ENCODE measurements at regions not wholly inside any gene's neighbourhood (a gene's known extent, or its start where the extent isn't known, plus 50 kb on each side); places are given as distances from the start of the nearest gene placed in this dataset.

DNA sequence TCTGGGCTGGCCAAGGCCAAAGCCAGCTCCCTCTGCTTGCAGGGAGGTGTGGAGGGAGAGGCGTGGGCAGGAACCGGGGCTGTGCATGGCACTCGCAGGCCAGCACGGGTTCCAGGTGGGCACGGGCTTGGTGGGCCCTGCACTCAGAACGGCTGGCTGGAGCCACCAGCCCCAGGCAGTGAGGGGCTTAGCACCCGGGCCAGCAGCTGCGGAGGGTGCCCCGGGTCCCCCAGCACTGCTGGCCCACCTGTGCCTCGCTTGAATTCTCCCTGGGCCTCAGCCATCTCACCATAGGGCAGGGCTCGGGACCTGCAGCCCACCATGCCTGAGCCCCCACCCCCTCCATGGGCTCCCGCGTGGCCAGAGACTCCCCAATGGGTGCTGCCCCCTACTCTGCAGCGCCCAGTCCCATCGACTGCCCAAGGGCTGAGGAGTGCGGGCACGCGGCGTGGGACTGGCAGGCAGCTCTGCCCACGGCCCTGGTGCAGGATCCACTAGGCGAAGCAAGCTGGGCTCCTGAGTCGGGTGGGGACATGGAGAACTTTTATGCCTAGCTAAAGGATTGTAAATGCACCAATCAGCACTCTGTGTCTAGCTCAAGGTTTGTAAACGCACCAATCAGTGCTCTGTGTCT lies 193.9 kb downstream of the LARP7 start:
- ChIA-PET CTCF (ENCODE audit: low intra/inter-chr PET ratio) (no interaction called here), POLR2A (no interaction called here)
- WGBS (ENCODE audit: insufficient coverage, low coverage, missing lambda C conversion rate), result 4% methylated on average over 20 of the region's 23 CpGs
- DNase-seq (ENCODE audit: extremely low read depth in 1 of 4, low spot score in 3 of 4) (no peak), ATAC-seq (no peak), FAIRE-seq (no peak)
- TF ChIP-seq FIP1L1 (IDR thresholded peaks at IDR 0.05; ENCODE audit: low read depth, low read length, poor library complexity, severe bottlenecking), result no peak
- no peak for TF ChIP-seq COPS2 (conservative IDR thresholded peaks at IDR 0.05)
- no peak for TF ChIP-seq PHF21A (IDR thresholded peaks at IDR 0.05; ENCODE audit: borderline replicate concordance, low read depth)
- Histone ChIP-seq H3K27ac (ENCODE audit: extremely low read depth, low read depth, low read length) (no peak overlapping the region), H3K36me3 (ENCODE audit: control insufficient read depth, insufficient read depth, low read length) (no peaks in the 10 kb centered on the region), H3K27me3 (ENCODE audit: control insufficient read depth in 2 of 2, insufficient read depth in 2 of 2, low read length in 2 of 2) (no peaks in the 10 kb centered on the region), H3K4me2 (ENCODE audit: insufficient read depth, low read length) (no peak overlapping the region), H3K9me3 (replicated peaks; ENCODE audit: control insufficient read depth, insufficient read depth, low read depth, low read length) (no peaks in the 10 kb centered on the region), H3K9ac (ENCODE audit: insufficient read depth in 1 of 2, low read depth in 2 of 2, low read length in 2 of 2) (no peak overlapping the region), H3K79me2 (ENCODE audit: control insufficient read depth, insufficient read depth, low read length) (no peaks in the 10 kb centered on the region), H3K4me1 (replicated peaks in 1 of 2; ENCODE audit: control insufficient read depth in 2 of 2, insufficient read depth in 2 of 2, low read length in 2 of 2) (no peaks in the 10 kb centered on the region), H3K4me3 (no peak overlapping the region), H4K20me1 (replicated peaks; ENCODE audit: control insufficient read depth, insufficient read depth, low read length) (no peaks in the 10 kb centered on the region), H3K9me1 (ENCODE audit: control insufficient read depth, insufficient read depth, low read length) (no peaks in the 10 kb centered on the region), H2AFZ (ENCODE audit: low read depth, low read length) (no peak overlapping the region)
- intact Hi-C loops (cut with micrococcal nuclease) (no loop called here), in situ Hi-C loops (cut with MboI) (no loop called here)
- no TSS peak for BruUV-seq (replicated peaks)

DNA sequence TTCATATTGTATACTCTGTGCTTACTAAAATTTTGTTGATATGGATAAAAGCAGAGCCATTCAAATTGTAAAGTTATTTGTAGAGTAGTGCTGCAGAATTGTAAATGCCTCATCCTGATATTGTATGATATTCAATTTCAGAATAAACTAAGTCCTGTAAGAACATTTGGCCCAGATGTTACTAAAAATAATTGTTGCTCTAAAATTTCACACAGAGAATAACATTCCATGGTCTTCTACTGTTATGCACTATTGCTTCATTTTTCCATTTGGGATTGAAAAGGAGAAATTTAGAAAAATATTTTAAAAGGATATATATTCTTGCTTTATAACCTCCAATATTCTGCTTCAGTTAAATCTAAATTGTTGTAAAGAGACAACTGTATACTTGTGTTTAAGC lies 195.6 kb downstream of the LARP7 start:
- no peak for FAIRE-seq

More for the DNA sequence above, 195.6 kb downstream of the LARP7 start:
- H3K36me3 ChIP-seq (ENCODE audit: control insufficient read depth, insufficient read depth, low read length), result no peaks in the 10 kb centered on the region
- no peak overlapping the region for H3K4me2 ChIP-seq (ENCODE audit: insufficient read depth, low read length)
- in situ Hi-C loops (cut with MboI) (no loop called here), intact Hi-C loops (cut with micrococcal nuclease) (no loop called here)
- ATAC-seq (no peak), DNase-seq (ENCODE audit: extremely low read depth in 1 of 4, low spot score in 3 of 4) (no peak)
- H3K9me1 ChIP-seq (ENCODE audit: control insufficient read depth, insufficient read depth, low read length), result no peaks in the 10 kb centered on the region
- ChIA-PET CTCF (ENCODE audit: low intra/inter-chr PET ratio) (no interaction called here), POLR2A (no interaction called here)
- no peak overlapping the region for H3K9ac ChIP-seq (ENCODE audit: insufficient read depth in 1 of 2, low read depth in 2 of 2, low read length in 2 of 2)
- no peaks in the 10 kb centered on the region for H3K79me2 ChIP-seq (ENCODE audit: control insufficient read depth, insufficient read depth, low read length)
- no peaks in the 10 kb centered on the region for H3K4me1 ChIP-seq (replicated peaks in 1 of 2; ENCODE audit: control insufficient read depth in 2 of 2, insufficient read depth in 2 of 2, low read length in 2 of 2)
- H3K9me3 ChIP-seq (replicated peaks; ENCODE audit: control insufficient read depth, insufficient read depth, low read depth, low read length), result no peaks in the 10 kb centered on the region
- H3K4me3 ChIP-seq, result no peak overlapping the region
- no peaks in the 10 kb centered on the region for H3K27me3 ChIP-seq (ENCODE audit: control insufficient read depth in 2 of 2, insufficient read depth in 2 of 2, low read length in 2 of 2)
- H4K20me1 ChIP-seq (replicated peaks; ENCODE audit: control insufficient read depth, insufficient read depth, low read length), result no peaks in the 10 kb centered on the region
- TF ChIP-seq SAFB (IDR thresholded peaks at IDR 0.05; ENCODE audit: borderline replicate concordance, low read depth, low read length), result no peak
- no peak for TF ChIP-seq ZNF584 (CRISPR knock-in tag; IDR thresholded peaks at IDR 0.05; ENCODE audit: low read depth)
- BruUV-seq (replicated peaks), result no TSS peak
- H2AFZ ChIP-seq (ENCODE audit: low read depth, low read length), result no peak overlapping the region
- no peak overlapping the region for H3K27ac ChIP-seq (ENCODE audit: extremely low read depth, low read depth, low read length)
